Keratinocyte (primary cell): ENCODE measurements at regions not wholly inside any gene's neighbourhood (a gene's known extent, or its start where the extent isn't known, plus 50 kb on each side); places are given as distances from the start of the nearest gene placed in this dataset.

ENCODE experiments used
- CTCF ChIP-seq, 3 experiments: IDR thresholded peaks in 1 of 3; conservative IDR thresholded peaks in 1 of 3; optimal IDR thresholded peaks in 1 of 3; 2 replicates in 2 of 3; 3 replicates in 1 of 3; pipeline versions ENCODE3 to v1.5.1; 2011; ENCODE audit warnings: low read length in 3 of 3, mild to moderate bottlenecking in 3 of 3, moderate library complexity in 2 of 3, control low read depth in 1 of 3, inconsistent platforms in 1 of 3; ENCODE audit not compliant: insufficient read depth in 2 of 3; ENCODE audit errors: extremely low read depth in 1 of 3
- EZH2 ChIP-seq: IDR thresholded peaks from one replicate; pipeline ENCODE4 v1.6.1; 2012; ENCODE audit warnings: inconsistent platforms, mild to moderate bottlenecking, low read length, moderate library complexity

- no peak for TF ChIP-seq CTCF (optimal IDR thresholded peaks at IDR 0.05 in 1 of 3, IDR thresholded peaks at IDR 0.05 in 1 of 3, conservative IDR thresholded peaks at IDR 0.05 in 1 of 3; ENCODE audit: extremely low read depth in 1 of 3, insufficient read depth in 2 of 3, low read length in 3 of 3)
- no peak for TF ChIP-seq EZH2
Observed at GRCh38 chr4:33057736-33058135, 2337.6 kb downstream of the PCDH7 start.
